Naive thymus-derived CD4-positive, alpha-beta T cell (primary cell): ENCODE measurements at regions not wholly inside any gene's neighbourhood (a gene's known extent, or its start where the extent isn't known, plus 50 kb on each side); places are given as distances from the start of the nearest gene placed in this dataset.

Source experiments
- ATAC-seq: fragments of 150-1000 bp; cut with Tn5 transposase; 2 replicates; pipeline ENCODE4 v1.10.0; 2021; ENCODE audit warnings: mild to moderate bottlenecking, moderate library complexity
- CTCF ChIA-PET: fragments of 350-600 bp; sonication (Branson Sonifier 250); formaldehyde crosslinking; loops from one replicate; lab custom pipeline; 2021; ENCODE audit warnings: antibody characterized with exemption; lab: Charles Lee
- POLR2A ChIA-PET: fragments of 350-600 bp; sonication (Branson Sonifier 250); formaldehyde crosslinking; loops from one replicate; lab custom pipeline; 2021; ENCODE audit warnings: antibody characterized with exemption, inconsistent platforms; lab: Charles Lee
- DNase-seq, 9 donors: peaks; one replicate each; pipeline versions ENCODE4 v3.0.0 to v3.0.0-alpha.2; 2020 to 2022; ENCODE audit warnings: mixed read lengths in 1 of 9
- H3K27ac ChIP-seq: one replicate; pipeline ENCODE4 v1.7.0; 2013; ENCODE audit warnings: mild to moderate bottlenecking, low read depth, low read length, moderate library complexity
- H3K27me3 ChIP-seq, 2 donors: one replicate each; pipeline ENCODE4 v1.7.0; 2013; ENCODE audit warnings: low read length in 2 of 2, mild to moderate bottlenecking in 2 of 2, moderate library complexity in 2 of 2; ENCODE audit not compliant: control insufficient read depth in 2 of 2, insufficient read depth in 2 of 2
- H3K36me3 ChIP-seq, 3 experiments: 1 replicate in 2 of 3; 2 replicates in 1 of 3; pipeline ENCODE4 v1.7.0; 2013; ENCODE audit warnings: low read length in 3 of 3, mild to moderate bottlenecking in 3 of 3, moderate library complexity in 1 of 3; ENCODE audit not compliant: insufficient read depth in 3 of 3, control insufficient read depth in 2 of 3
- H3K4me1 ChIP-seq, 2 donors: one replicate each; pipeline ENCODE4 v1.7.0; 2013; ENCODE audit warnings: low read length in 2 of 2, mild to moderate bottlenecking in 2 of 2, moderate library complexity in 1 of 2; ENCODE audit not compliant: control insufficient read depth in 2 of 2, insufficient read depth in 2 of 2
- H3K4me3 ChIP-seq: 2 replicates; pipeline ENCODE4 v1.7.0; 2013; ENCODE audit warnings: mild to moderate bottlenecking, low read length
- H3K9me3 ChIP-seq, 3 experiments: 1 replicate in 2 of 3; 2 replicates in 1 of 3; pipeline ENCODE4 v1.7.0; 2013; ENCODE audit warnings: low read length in 3 of 3; ENCODE audit not compliant: control insufficient read depth in 2 of 3
- H3K27ac Mint-ChIP-seq, 9 donors: one replicate each; pipeline ENCODE4 v1.8.0; 2020 to 2022; ENCODE audit warnings: mixed read lengths in 9 of 9, mild to moderate bottlenecking in 8 of 9, moderate library complexity in 5 of 9, inconsistent platforms in 2 of 9
- H3K27me3 Mint-ChIP-seq, 5 donors: one replicate each; pipeline ENCODE4 v1.8.0; 2021 to 2022; ENCODE audit warnings: mixed read lengths in 5 of 5, mild to moderate bottlenecking in 1 of 5
- H3K36me3 Mint-ChIP-seq, 5 donors: one replicate each; pipeline ENCODE4 v1.8.0; 2020 to 2022; ENCODE audit warnings: mixed read lengths in 5 of 5, mild to moderate bottlenecking in 3 of 5, inconsistent platforms in 1 of 5
- H3K4me1 Mint-ChIP-seq, 7 donors: one replicate each; pipeline ENCODE4 v1.8.0; 2020 to 2022; ENCODE audit warnings: mixed read lengths in 7 of 7, mild to moderate bottlenecking in 3 of 7, inconsistent platforms in 1 of 7
- H3K4me3 Mint-ChIP-seq, 10 donors: one replicate each; pipeline ENCODE4 v1.8.0; 2020 to 2022; ENCODE audit warnings: mild to moderate bottlenecking in 10 of 10, mixed read lengths in 10 of 10, moderate library complexity in 6 of 10, inconsistent platforms in 2 of 10
- H3K9me3 Mint-ChIP-seq, 11 donors: one replicate each; pipeline ENCODE4 v1.8.0; 2020 to 2022; ENCODE audit warnings: mixed read lengths in 11 of 11, mild to moderate bottlenecking in 4 of 11, inconsistent platforms in 1 of 11, moderate library complexity in 1 of 11
- intact Hi-C, 2 donors: fragments of 100-400 bp; cut with micrococcal nuclease; formaldehyde crosslinking; loops; one replicate each; pipeline ENCODE4 v1.15.1; 2023

DNA sequence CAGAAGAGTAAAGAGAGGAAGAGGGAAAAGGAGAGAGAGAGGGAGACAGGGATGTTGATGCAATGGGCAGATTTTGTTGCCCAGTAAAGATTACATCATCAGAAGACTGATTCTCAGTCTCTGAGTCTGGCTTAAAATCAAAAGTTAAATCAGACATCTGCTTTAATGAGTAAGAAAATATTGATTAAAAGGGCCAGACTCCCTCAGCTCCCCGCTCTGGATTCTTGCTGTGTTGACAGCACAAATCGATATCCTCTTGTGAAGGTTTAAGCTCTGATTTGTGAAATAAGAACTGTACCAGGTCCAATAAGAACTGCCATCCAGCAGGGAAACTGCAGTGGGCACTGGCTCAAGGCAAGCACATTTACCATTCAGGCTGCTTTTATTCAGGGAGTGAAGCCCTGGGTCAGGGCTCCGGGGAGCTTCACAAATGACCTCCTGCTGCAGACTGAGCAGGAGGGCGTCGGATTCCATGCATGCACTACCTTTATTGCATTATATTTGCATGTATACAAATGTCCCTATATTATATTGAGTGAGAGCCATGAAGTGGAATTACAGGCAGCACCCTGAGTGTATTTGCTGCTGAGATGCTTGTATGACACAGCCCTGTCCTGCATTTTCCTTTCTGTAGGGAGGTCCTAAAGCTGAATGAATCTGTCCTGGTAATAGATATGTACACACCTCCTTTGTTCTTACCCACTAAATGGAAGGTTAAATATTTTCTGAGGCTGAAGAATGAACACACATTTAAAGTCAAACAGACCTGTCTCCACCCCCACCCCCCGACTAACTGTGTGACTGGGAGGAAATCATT, 401.5 kb downstream of the REEP3 start:
- Histone ChIP-seq H3K4me1 (no peaks in the 10 kb centered on the region), H3K36me3 (no peaks in the 10 kb centered on the region), H3K27me3 (no peaks in the 10 kb centered on the region), H3K4me3 (no peak overlapping the region), H3K9me3 (no peaks in the 10 kb centered on the region), H3K27ac (no peak overlapping the region)
- ATAC-seq, result no peak
- no peak for DNase-seq
- H3K4me1 Mint-ChIP-seq, result no peaks in the 10 kb centered on the region
- CTCF ChIA-PET, result no interaction called here
- H3K9me3 Mint-ChIP-seq, result no peaks in the 10 kb centered on the region
- peaks cover 5 to 25% (median 21%) of the 10 kb centered on the region in 5 donors for H3K27me3 Mint-ChIP-seq
- POLR2A ChIA-PET, result no interaction called here
- intact Hi-C loops, result no loop called here
- no peak overlapping the region for H3K27ac Mint-ChIP-seq
- no peaks in the 10 kb centered on the region for H3K36me3 Mint-ChIP-seq
- no peak overlapping the region for H3K4me3 Mint-ChIP-seq

DNA sequence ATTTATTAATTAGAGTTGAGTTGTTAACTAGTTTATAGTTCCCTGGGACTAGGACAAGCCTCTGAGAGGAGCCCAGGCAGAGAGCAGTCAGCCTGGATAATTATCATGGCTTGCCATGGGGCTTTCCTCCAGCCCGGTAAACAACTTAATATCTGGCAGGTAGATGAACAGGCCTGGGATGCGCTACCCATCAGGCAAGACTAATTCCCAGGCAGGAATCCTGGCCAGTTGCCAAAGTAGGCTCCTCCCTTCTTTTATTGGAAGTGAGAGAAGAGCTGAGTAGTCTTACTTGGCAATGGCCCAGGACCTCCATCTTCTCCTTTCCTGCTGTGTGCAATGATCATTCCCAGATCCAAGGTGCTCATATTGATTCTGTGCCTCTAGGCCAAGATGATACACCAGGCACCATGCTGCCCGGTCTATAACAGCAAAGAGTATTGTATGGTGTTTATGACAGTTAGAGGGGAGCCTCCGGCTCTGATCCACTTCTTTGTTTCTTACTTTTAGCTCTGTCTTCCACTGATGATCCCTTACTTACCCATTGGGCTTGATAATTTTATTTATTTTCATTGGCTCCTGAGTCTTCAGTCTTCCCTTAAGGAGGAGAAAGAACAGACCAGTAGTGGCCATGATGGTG, 408.7 kb downstream of the REEP3 start:
- Mint-ChIP-seq H3K4me1 (no peaks in the 10 kb centered on the region), H3K27ac (no peak overlapping the region), H3K9me3 (peaks cover 0 to 4% (median 0%) of the 10 kb centered on the region in 11 donors), H3K27me3 (peaks cover 0 to 21% (median 14%) of the 10 kb centered on the region in 5 donors), H3K36me3 (no peaks in the 10 kb centered on the region), H3K4me3 (no peak overlapping the region)
- Histone ChIP-seq H3K4me3 (no peak overlapping the region), H3K9me3 (no peaks in the 10 kb centered on the region), H3K36me3 (no peaks in the 10 kb centered on the region), H3K27me3 (no peaks in the 10 kb centered on the region), H3K27ac (no peak overlapping the region), H3K4me1 (no peaks in the 10 kb centered on the region)
- CTCF ChIA-PET, result no interaction called here
- intact Hi-C loops, result no loop called here
- DNase-seq (no peak), ATAC-seq (no peak)
- POLR2A ChIA-PET, result no interaction called here

DNA sequence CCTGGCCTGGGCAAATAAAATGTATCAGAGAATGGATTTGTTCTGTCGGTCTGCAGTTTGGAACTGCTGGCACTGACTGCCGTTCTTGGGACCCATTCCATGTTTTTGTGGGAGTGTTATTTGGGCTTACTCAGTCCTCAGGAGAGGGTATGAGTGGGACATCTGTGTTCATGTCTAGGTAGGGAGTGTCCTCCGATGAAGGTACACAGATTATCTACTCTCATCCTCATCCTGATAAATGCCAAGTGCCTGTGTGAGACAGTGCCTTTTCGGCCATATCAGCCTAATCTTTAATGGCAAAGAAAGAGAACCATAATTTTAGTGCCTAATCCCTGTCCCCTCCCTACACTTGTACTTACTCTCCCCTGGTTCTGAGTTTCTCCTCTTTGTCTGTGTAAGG, 409.4 kb downstream of the REEP3 start:
- Histone ChIP-seq H3K4me3 (no peak overlapping the region), H3K9me3 (no peaks in the 10 kb centered on the region), H3K27me3 (no peaks in the 10 kb centered on the region), H3K36me3 (no peaks in the 10 kb centered on the region), H3K4me1 (no peaks in the 10 kb centered on the region), H3K27ac (no peak overlapping the region)
- intact Hi-C loops, result no loop called here
- H3K4me1 Mint-ChIP-seq, result no peaks in the 10 kb centered on the region
- POLR2A ChIA-PET, result no interaction called here
- CTCF ChIA-PET, result no interaction called here
- peaks cover 0 to 4% (median 0%) of the 10 kb centered on the region in 11 donors for H3K9me3 Mint-ChIP-seq
- peaks cover 0 to 18% (median 14%) of the 10 kb centered on the region in 5 donors for H3K27me3 Mint-ChIP-seq
- H3K4me3 Mint-ChIP-seq, result no peak overlapping the region
- no peaks in the 10 kb centered on the region for H3K36me3 Mint-ChIP-seq
- ATAC-seq (no peak), DNase-seq (no peak)
- no peak overlapping the region for H3K27ac Mint-ChIP-seq

DNA sequence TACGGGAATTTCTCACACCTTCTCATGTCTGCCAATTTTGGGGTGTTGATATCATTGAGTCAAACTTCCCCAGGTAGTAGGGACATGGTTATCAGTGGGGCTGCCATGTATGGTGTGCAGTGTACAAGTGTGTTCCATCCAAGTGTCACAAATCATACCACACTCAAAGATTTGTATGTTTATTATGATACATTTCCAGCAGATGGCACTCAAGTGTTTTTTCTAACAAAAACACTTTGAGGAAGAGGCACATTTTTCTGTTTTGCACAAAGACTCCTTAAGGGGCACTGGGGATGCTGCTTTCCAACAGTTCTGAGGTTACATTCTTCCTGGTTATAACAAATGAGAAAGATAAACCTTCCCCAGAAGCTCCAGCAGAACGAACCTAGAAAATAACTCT, 414.5 kb downstream of the REEP3 start:
- Mint-ChIP-seq H3K36me3 (no peaks in the 10 kb centered on the region), H3K27me3 (peaks cover 0 to 15% (median 8%) of the 10 kb centered on the region in 5 donors), H3K27ac (no peak overlapping the region), H3K4me3 (no peak overlapping the region), H3K9me3 (peaks cover 0 to 2% (median 0%) of the 10 kb centered on the region in 11 donors), H3K4me1 (no peaks in the 10 kb centered on the region)
- intact Hi-C loops, result no loop called here
- DNase-seq (no peak), ATAC-seq (no peak)
- H3K4me1 ChIP-seq, result no peaks in the 10 kb centered on the region
- no peak overlapping the region for H3K4me3 ChIP-seq
- ChIA-PET CTCF (interaction anchor here (0.7 kb wide), 1 partner anchor 549 kb away, joined by 3 read pairs; no protein-coding TSS in a partner anchor), POLR2A (no interaction called here)
- no peaks in the 10 kb centered on the region for H3K36me3 ChIP-seq
- H3K27me3 ChIP-seq, result no peaks in the 10 kb centered on the region
- H3K27ac ChIP-seq, result no peak overlapping the region
- no peaks in the 10 kb centered on the region for H3K9me3 ChIP-seq

DNA sequence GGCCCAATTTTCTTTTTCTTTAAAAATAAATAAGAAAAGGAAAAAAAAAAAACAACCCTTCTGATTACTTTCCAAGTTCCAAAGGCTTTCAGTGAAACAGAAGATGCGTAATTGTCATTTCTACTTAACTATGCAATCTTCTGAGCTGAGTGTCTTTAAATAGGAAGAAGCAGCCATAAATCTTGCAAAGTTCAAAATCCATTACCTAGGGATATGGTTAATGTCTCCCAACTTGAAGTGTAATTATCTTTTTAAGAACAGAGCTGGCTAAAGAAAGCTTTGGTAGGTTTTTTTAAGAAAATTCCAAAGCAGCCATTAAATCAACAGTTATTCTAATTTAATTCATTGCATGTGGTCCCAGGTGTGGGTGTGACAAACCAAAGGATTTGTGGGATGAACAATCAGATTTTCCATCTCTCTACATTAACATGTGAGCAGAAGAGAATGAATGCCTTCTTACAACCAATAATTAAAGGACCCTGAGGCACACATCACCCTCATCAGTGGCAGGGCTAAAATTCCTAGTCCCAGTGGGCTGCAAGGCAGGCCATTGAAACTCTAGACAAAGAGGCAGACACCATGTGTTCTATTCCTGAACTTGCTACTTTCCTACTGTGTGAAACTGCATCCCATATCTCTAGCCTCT, 419.2 kb downstream of the REEP3 start:
- Mint-ChIP-seq H3K27me3 (peaks cover 0 to 9% (median 5%) of the 10 kb centered on the region in 5 donors), H3K4me3 (no peak overlapping the region), H3K4me1 (no peaks in the 10 kb centered on the region), H3K27ac (no peak overlapping the region), H3K9me3 (peaks cover 0 to 4% (median 0%) of the 10 kb centered on the region in 11 donors), H3K36me3 (no peaks in the 10 kb centered on the region)
- H3K4me1 ChIP-seq, result no peaks in the 10 kb centered on the region
- no peaks in the 10 kb centered on the region for H3K9me3 ChIP-seq
- DNase-seq, result no peak
- POLR2A ChIA-PET, result no interaction called here
- no peaks in the 10 kb centered on the region for H3K27me3 ChIP-seq
- no peak overlapping the region for H3K27ac ChIP-seq
- H3K4me3 ChIP-seq, result no peak overlapping the region
- H3K36me3 ChIP-seq, result no peaks in the 10 kb centered on the region
- CTCF ChIA-PET, result no interaction called here
- intact Hi-C loops, result no loop called here
- ATAC-seq, result no peak

DNA sequence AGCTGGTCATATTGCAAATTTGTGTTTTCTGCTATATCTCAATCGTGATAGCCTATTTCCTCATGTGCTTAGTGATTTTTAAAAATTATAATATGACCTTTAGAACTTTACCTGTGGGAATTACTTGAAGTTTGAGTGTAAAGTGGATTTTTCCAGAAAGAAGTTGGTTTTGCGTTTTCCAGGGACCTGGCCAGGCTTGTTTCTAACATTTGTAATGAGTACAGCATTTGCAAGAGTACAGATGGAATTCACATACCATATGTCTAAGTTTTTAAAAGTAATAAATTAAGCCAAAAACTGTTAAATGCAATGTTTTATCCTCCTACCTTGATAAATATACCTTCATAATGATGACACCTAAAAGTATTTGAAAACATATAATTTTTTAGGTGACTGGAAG, 443.2 kb downstream of the REEP3 start:
- H3K4me3 ChIP-seq, result no peak overlapping the region
- ATAC-seq (no peak), DNase-seq (no peak)
- no peaks in the 10 kb centered on the region for H3K4me1 ChIP-seq
- Mint-ChIP-seq H3K27me3 (peaks cover 2 to 31% (median 23%) of the 10 kb centered on the region in 5 donors), H3K4me3 (no peak overlapping the region), H3K9me3 (peaks cover 0 to 7% (median 0%) of the 10 kb centered on the region in 11 donors), H3K27ac (no peak overlapping the region), H3K36me3 (no peaks in the 10 kb centered on the region), H3K4me1 (no peaks in the 10 kb centered on the region)
- H3K27me3 ChIP-seq, result no peaks in the 10 kb centered on the region
- CTCF ChIA-PET, result no interaction called here
- intact Hi-C loops, result no loop called here
- H3K36me3 ChIP-seq, result no peaks in the 10 kb centered on the region
- no peak overlapping the region for H3K27ac ChIP-seq
- POLR2A ChIA-PET, result no interaction called here
- H3K9me3 ChIP-seq, result no peaks in the 10 kb centered on the region
